GM23248 (cell line): ENCODE measurements at regions not wholly inside any gene's neighbourhood (a gene's known extent, or its start where the extent isn't known, plus 50 kb on each side); places are given as distances from the start of the nearest gene placed in this dataset.

Source experiments
- EZH2 ChIP-seq: fragments of 200-600 bp; sonication (generic); IDR thresholded peaks from 2 replicates; pipeline ENCODE4 v1.6.1; 2018; ENCODE audit warnings: antibody characterized with exemption, mild to moderate bottlenecking; ENCODE audit not compliant: insufficient read depth, poor library complexity, severe bottlenecking
- EZH2phosphoT487 ChIP-seq: fragments of 200-600 bp; sonication (generic); IDR thresholded peaks from 2 replicates; pipeline ENCODE4 v1.6.1; 2018; ENCODE audit warnings: antibody characterized with exemption, moderate library complexity, mild to moderate bottlenecking, low read depth; ENCODE audit not compliant: insufficient read depth

- TF ChIP-seq EZH2 (no peak), EZH2phosphoT487 (no peak)
Observed at GRCh38 chr11:109040303-109040702, 375.4 kb downstream of the DDX10 start.
